Tibial artery (tissue), 4 donors: ENCODE measurements at regions not wholly inside any gene's neighbourhood (a gene's known extent, or its start where the extent isn't known, plus 50 kb on each side); places are given as distances from the start of the nearest gene placed in this dataset.

ENCODE experiments used
- DNase-seq, 2 donors: peaks; one replicate each; pipeline ENCODE4 v3.0.0-alpha.2; 2019
- H3K27ac ChIP-seq, 2 donors: fragments of 200-600 bp; sonication (generic) in 1 of 2; 1 replicate in 1 of 2; 2 replicates in 1 of 2; pipeline ENCODE4 v1.5.1; 2018 to 2019; ENCODE audit warnings: mild to moderate bottlenecking in 1 of 2
- H3K27me3 ChIP-seq, 2 donors: fragments of 200-600 bp; sonication (generic) in 1 of 2; one replicate each; pipeline versions ENCODE4 v1.5.1 to v1.6.0; 2016 to 2019
- H3K36me3 ChIP-seq, 3 donors: fragments of 200-600 bp; sonication (generic) in 2 of 3; one replicate each; pipeline ENCODE4 v1.5.1; 2016 to 2019; ENCODE audit warnings: mild to moderate bottlenecking in 2 of 3
- H3K4me1 ChIP-seq, 4 donors: fragments of 200-600 bp; sonication (generic) in 2 of 4; 1 replicate in 3 of 4; 2 replicates in 1 of 4; pipeline ENCODE4 v1.5.1; 2016 to 2019
- H3K4me3 ChIP-seq, 2 donors: fragments of 200-600 bp; sonication (generic) in 1 of 2; 1 replicate in 1 of 2; 2 replicates in 1 of 2; pipeline ENCODE4 v1.5.1; 2018 to 2019; ENCODE audit warnings: mild to moderate bottlenecking in 2 of 2
- H3K9me3 ChIP-seq, 3 donors: fragments of 200-600 bp; sonication (generic) in 1 of 3; one replicate each; pipeline ENCODE4 v1.5.1; 2016 to 2019
- intact Hi-C: fragments of 100-400 bp; cut with DNase I; formaldehyde crosslinking; loops from one replicate; pipeline ENCODE4 v1.15.0; 2023; ENCODE audit warnings: low total_unique reads
- TF ChIP-seq, protein P1 (sequence below), 2 experiments: fragments of 200-600 bp in 1 of 2; fragments of 450-650 bp in 1 of 2; IDR thresholded peaks; one replicate each; pipeline ENCODE4 v1.5.1; 2017 to 2019; ENCODE audit warnings: antibody characterized with exemption in 2 of 2, mild to moderate bottlenecking in 1 of 2, moderate library complexity in 1 of 2

DNA sequence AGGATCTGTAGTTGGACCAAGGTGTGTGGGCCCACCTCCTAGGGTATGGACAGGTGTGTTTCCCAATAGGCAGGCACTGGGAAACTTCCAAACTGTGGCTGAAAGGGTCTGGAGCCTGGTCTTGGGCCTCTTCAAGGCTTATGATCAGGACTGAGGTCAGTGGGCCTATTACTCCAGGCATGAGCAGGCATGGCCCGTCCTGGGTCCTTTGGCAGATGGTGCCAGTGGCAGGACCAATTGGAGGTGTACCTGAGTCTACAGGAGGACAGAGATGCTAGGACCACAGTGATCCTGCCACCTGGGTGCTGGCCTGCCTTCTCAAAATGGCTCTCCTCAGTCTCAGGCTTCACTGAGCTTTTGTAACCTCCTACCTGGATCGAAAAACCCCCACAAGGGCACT, 95.4 kb downstream of the RAB18 start:
- intact Hi-C loops, result no loop called here
- Histone ChIP-seq H3K4me1 (no peaks in the 10 kb centered on the region), H3K27ac (no peak overlapping the region), H3K4me3 (no peak overlapping the region), H3K36me3 (no peaks in the 10 kb centered on the region), H3K9me3 (peaks cover 0 to 10% (median 0%) of the 10 kb centered on the region in 3 donors), H3K27me3 (no peaks in the 10 kb centered on the region)
- DNase-seq, result no peak
- TF ChIP-seq, protein P1, sequence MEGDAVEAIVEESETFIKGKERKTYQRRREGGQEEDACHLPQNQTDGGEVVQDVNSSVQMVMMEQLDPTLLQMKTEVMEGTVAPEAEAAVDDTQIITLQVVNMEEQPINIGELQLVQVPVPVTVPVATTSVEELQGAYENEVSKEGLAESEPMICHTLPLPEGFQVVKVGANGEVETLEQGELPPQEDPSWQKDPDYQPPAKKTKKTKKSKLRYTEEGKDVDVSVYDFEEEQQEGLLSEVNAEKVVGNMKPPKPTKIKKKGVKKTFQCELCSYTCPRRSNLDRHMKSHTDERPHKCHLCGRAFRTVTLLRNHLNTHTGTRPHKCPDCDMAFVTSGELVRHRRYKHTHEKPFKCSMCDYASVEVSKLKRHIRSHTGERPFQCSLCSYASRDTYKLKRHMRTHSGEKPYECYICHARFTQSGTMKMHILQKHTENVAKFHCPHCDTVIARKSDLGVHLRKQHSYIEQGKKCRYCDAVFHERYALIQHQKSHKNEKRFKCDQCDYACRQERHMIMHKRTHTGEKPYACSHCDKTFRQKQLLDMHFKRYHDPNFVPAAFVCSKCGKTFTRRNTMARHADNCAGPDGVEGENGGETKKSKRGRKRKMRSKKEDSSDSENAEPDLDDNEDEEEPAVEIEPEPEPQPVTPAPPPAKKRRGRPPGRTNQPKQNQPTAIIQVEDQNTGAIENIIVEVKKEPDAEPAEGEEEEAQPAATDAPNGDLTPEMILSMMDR (IDR thresholded peaks at IDR 0.05), result no peak

DNA sequence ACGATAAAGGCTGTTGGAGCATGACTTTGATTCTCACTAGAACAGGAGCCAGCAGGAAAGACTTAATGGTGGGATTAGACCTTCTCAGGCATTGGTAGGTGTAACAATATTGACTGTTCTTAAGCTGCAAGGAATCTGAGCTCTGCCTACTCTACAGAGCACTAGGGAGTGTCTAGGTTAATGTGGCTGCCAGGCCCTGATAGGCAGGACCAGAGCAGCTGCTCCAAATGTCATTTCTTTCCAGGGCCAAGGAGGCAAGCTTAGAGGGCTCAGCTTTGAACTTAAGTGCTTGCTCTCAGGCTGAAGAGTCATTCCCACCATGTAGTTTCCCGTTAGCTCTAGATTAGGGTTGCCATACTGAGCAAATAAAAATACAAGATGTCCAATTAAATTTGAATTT, 96.8 kb downstream of the RAB18 start:
- H3K9me3 ChIP-seq, result peaks cover 0 to under 1% (median 0%) of the 10 kb centered on the region in 3 donors
- TF ChIP-seq, protein P1 (IDR thresholded peaks at IDR 0.05), result no peak
- no peak overlapping the region for H3K27ac ChIP-seq
- no peaks in the 10 kb centered on the region for H3K36me3 ChIP-seq
- DNase-seq, result no peak
- intact Hi-C loops, result no loop called here
- no peaks in the 10 kb centered on the region for H3K4me1 ChIP-seq
- H3K27me3 ChIP-seq, result no peaks in the 10 kb centered on the region
- H3K4me3 ChIP-seq, result no peak overlapping the region

DNA sequence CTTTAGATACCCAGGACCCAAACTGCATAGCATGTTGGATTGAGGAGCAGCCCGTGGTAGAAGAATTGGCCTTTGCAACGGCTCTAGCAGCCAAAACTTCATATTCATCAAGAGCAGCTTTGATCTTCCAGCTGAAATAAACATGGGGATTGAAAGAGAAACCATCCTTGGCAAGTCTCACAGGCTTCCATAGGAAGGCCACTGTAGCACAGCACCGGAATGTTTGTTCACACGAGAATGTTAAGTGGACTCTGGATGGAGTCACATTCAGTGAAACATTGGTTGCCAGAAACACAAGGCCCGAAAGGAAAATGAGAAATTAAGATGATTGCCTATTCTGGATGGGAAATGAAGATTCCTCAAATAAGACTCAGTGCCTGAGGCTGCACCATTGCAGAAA, 97.4 kb downstream of the RAB18 start:
- Histone ChIP-seq H3K4me3 (no peak overlapping the region), H3K9me3 (no peaks in the 10 kb centered on the region), H3K27ac (no peak overlapping the region), H3K36me3 (no peaks in the 10 kb centered on the region), H3K4me1 (no peaks in the 10 kb centered on the region), H3K27me3 (no peaks in the 10 kb centered on the region)
- intact Hi-C loops, result no loop called here
- TF ChIP-seq, protein P1 (IDR thresholded peaks at IDR 0.05), result no peak
- no peak for DNase-seq

DNA sequence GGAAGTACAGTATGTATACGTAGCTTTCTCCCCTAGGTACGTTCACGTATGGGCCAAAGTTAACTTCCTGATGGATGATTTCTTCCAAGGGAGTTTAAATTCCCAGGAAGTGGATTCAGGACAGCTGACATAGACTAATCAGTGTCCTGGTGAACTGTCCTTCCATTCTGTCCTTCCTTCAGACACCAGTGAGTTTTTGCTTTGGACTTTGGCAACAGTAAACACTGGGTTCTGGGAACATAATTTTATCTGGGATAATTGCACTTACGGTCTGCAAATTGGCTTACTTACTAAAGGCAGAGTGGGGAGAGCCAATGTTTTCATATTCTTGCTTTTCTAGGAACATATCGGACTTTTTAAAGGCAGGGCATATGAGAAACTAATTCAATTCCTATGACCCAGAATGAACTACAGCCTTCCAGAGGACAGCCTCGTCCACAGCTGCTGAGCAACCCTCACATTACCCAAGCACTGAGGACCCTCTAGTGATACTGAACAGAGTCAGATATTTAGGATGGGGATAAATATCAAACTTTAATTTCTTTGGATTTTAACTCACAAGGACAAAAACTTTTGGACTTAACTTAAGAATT, 97.9 kb downstream of the RAB18 start:
- H3K4me3 ChIP-seq, result no peak overlapping the region
- intact Hi-C loops, result no loop called here
- no peak overlapping the region for H3K27ac ChIP-seq

DNA sequence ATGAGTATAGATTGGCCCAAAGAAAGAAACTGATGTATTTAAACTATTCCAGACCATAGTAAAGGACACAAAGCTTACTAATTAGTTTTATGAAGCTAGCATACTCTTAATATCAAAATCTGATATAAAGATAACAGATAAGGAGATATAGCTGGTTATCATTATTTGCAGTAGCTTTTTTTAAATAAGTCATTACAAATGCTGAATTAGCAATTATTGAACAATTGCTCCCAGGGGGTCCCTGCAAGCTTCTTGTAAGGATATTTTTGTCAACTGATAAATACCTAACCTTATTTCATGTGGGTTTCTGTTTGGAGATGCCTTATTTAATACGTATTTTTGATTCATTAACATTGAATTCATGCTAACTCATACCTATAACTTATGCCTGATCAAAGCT, 99.0 kb downstream of the RAB18 start:
- Histone ChIP-seq H3K4me3 (no peak overlapping the region), H3K4me1 (no peaks in the 10 kb centered on the region), H3K27me3 (no peaks in the 10 kb centered on the region), H3K27ac (no peak overlapping the region), H3K36me3 (no peaks in the 10 kb centered on the region), H3K9me3 (no peaks in the 10 kb centered on the region)
- TF ChIP-seq, protein P1 (IDR thresholded peaks at IDR 0.05), result no peak
- intact Hi-C loops, result no loop called here
- no peak for DNase-seq

More for the DNA sequence above, 97.9 kb downstream of the RAB18 start:
- H3K27me3 ChIP-seq, result no peaks in the 10 kb centered on the region
- no peak for DNase-seq
- H3K36me3 ChIP-seq, result no peaks in the 10 kb centered on the region
- no peaks in the 10 kb centered on the region for H3K9me3 ChIP-seq
- H3K4me1 ChIP-seq, result no peaks in the 10 kb centered on the region
- TF ChIP-seq, protein P1 (IDR thresholded peaks at IDR 0.05), result no peak

DNA sequence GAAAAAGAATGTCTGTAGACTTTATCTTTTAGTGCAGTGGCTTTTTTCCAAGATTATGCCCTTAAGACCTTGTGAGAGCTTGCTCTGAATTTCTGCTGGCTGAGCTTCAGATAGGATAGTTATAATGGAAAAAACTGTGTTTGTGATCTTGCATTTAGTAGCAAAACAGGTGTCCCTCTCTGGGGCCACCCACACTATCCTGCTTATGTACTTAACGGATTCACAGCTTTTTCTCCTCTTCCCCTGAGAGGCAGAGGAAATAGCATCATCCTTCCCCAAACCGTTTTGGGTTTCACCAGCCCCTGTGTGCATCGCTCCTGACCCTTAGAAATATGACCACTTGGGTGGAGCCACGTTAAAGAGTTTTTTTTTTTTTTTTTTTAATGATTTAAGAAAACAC, 101.2 kb downstream of the RAB18 start:
- no peaks in the 10 kb centered on the region for H3K9me3 ChIP-seq
- intact Hi-C loops, result no loop called here
- H3K27ac ChIP-seq, result no peak overlapping the region
- no peak for DNase-seq
- H3K4me1 ChIP-seq, result no peaks in the 10 kb centered on the region
- no peak overlapping the region for H3K4me3 ChIP-seq
- H3K36me3 ChIP-seq, result no peaks in the 10 kb centered on the region
- no peaks in the 10 kb centered on the region for H3K27me3 ChIP-seq
- TF ChIP-seq, protein P1 (IDR thresholded peaks at IDR 0.05), result no peak
